Activated T-cell treated with anti-CD3 and anti-CD28 coated beads, Interleukin-2, amount 50 U/mL, for 72 hours (primary cell): ENCODE measurements at regions not wholly inside any gene's neighbourhood (a gene's known extent, or its start where the extent isn't known, plus 50 kb on each side); places are given as distances from the start of the nearest gene placed in this dataset.
"Not testable (repeated sequence)": the region's sequence is repeated elsewhere in the genome, so short reads cannot be mapped to it uniquely, and the experiment has no call there.

ENCODE experiments used
- ATAC-seq, 2 donors: fragments of 150-1000 bp; cut with Tn5 transposase; replicated peaks in 1 of 2; 2 replicates each; pipeline ENCODE4 v1.10.0; 2021; ENCODE audit warnings: moderate library complexity in 2 of 2, mild to moderate bottlenecking in 1 of 2
- DNase-seq, 2 donors: peaks; one replicate each; pipeline ENCODE4 v3.0.0; 2021 to 2022; ENCODE audit warnings: mixed read lengths in 1 of 2
- H3K27ac Mint-ChIP-seq: one replicate; pipeline ENCODE4 v1.8.0; 2022; ENCODE audit warnings: mild to moderate bottlenecking, moderate library complexity, mixed read lengths
- H3K27me3 Mint-ChIP-seq: one replicate; pipeline ENCODE4 v1.8.0; 2022; ENCODE audit warnings: low read depth, mixed read lengths
- H3K36me3 Mint-ChIP-seq, 2 donors: one replicate each; pipeline ENCODE4 v1.8.0; 2022; ENCODE audit warnings: mixed read lengths in 2 of 2, mild to moderate bottlenecking in 1 of 2; ENCODE audit not compliant: insufficient read depth in 2 of 2
- H3K4me1 Mint-ChIP-seq: one replicate; pipeline ENCODE4 v1.8.0; 2022; ENCODE audit warnings: low read depth, mixed read lengths
- H3K4me3 Mint-ChIP-seq, 2 donors: one replicate each; pipeline ENCODE4 v1.8.0; 2022; ENCODE audit warnings: mild to moderate bottlenecking in 2 of 2, mixed read lengths in 2 of 2, moderate library complexity in 2 of 2
- H3K9me3 Mint-ChIP-seq, 2 donors: one replicate each; pipeline ENCODE4 v1.8.0; 2022; ENCODE audit warnings: mixed read lengths in 2 of 2

DNA sequence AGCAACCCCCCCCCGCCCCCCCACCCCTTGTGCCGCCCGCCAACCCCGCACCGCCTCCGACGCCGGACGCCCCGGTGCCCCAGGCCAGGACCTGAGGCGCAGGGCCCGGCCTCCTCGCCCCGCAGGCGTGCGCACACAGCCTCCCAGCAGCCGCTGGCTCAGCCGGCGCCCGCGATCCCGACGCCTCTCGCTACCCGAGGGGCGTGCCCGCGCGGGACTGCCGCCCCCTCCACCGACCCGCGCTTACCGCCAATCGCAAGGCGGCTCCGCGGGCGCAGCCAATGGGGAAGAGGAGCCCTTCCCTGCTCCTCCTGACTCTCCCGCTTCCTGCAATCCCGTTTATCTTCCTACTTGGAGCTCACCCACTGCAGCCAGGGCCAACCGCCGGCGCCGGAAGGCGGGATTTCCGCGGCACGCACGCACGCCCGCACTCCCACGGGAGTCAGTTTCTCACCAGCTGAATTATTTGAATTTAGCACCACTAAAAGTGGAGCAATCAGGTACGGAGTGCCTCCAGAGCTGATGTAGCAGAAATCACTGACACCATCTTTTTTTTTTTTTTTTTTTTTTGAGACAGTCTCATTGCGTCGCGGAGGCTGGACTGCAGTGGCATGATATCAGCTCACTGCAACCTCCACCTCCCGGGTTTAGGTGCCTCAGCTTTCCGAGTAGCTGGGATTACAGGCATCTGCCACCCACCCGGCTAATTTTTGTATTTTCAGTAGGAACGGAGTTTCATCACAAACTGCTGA, 65.0 kb upstream of the TP53TG3D start:
- H3K27ac Mint-ChIP-seq, H3K4me3 Mint-ChIP-seq: not testable (repeated sequence)

DNA sequence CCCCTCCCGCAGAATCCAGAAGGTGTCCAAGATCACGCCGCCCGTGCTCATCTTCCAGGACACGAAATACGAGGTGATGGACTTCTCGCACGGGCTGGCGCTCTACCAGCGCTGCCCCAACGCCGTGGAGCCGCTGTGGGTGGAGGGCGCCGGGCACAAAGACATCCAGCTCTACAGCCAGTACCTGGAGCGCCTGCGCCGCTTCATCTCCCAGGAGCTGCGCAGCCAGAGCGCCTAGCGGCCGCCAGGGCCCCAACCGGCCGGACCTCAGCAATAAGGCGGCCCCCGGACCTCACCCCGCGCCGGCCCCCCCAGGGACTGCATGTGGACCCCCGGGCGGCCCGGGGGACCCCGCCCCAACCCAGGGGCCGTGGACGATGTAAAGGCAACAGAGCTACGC, 50.5 kb upstream of the TP53TG3D start:
- DNase-seq, H3K4me1 Mint-ChIP-seq, H3K9me3 Mint-ChIP-seq, H3K4me3 Mint-ChIP-seq, ATAC-seq, H3K27me3 Mint-ChIP-seq, H3K27ac Mint-ChIP-seq, H3K36me3 Mint-ChIP-seq: not testable (repeated sequence)

More for the DNA sequence above, 65.0 kb upstream of the TP53TG3D start:
- H3K9me3 Mint-ChIP-seq, H3K27me3 Mint-ChIP-seq, H3K36me3 Mint-ChIP-seq, DNase-seq, H3K4me1 Mint-ChIP-seq: not testable (repeated sequence)
- ATAC-seq, result peak in 1 of 2 donors; percentile 43
